NT2/D1 (cell line): ENCODE measurements at regions not wholly inside any gene's neighbourhood (a gene's known extent, or its start where the extent isn't known, plus 50 kb on each side); places are given as distances from the start of the nearest gene placed in this dataset.

Experiments used
- DNase-seq: peaks from one replicate; pipeline ENCODE4 v3.0.0-alpha.2; 2011; ENCODE audit warnings: low read depth, low spot score
- H3K27me3 ChIP-seq: 2 replicates; pipeline ENCODE4 v1.6.0; 2011; ENCODE audit warnings: mild to moderate bottlenecking; ENCODE audit not compliant: insufficient read length, insufficient read depth
- H3K36me3 ChIP-seq: 2 replicates; pipeline ENCODE4 v1.6.1; 2011; ENCODE audit warnings: mild to moderate bottlenecking, low read length, mixed read lengths; ENCODE audit not compliant: insufficient read depth, insufficient read length
- H3K4me1 ChIP-seq: 2 replicates; pipeline ENCODE4 v1.5.1; 2011; ENCODE audit not compliant: insufficient read depth, insufficient read length
- H3K4me3 ChIP-seq: 2 replicates; pipeline ENCODE4 v1.5.1; 2011; ENCODE audit warnings: low read depth; ENCODE audit not compliant: insufficient read length
- H3K9ac ChIP-seq: 2 replicates; pipeline ENCODE4 v1.6.0; 2011; ENCODE audit warnings: low read depth; ENCODE audit not compliant: insufficient read length
- H3K9me3 ChIP-seq: 2 replicates; pipeline ENCODE4 v1.5.1; 2011; ENCODE audit warnings: mild to moderate bottlenecking, low read length; ENCODE audit not compliant: insufficient read depth
- SUZ12 ChIP-seq: IDR thresholded peaks from 2 replicates; pipeline ENCODE4 v1.6.1; 2011; ENCODE audit not compliant: insufficient read length, insufficient read depth; ENCODE audit errors: extremely low read depth
- YY1 ChIP-seq: IDR thresholded peaks from 2 replicates; pipeline ENCODE4 v1.6.1; 2011; ENCODE audit not compliant: insufficient read length, insufficient read depth
- ZNF274 ChIP-seq: IDR thresholded peaks from 2 replicates; pipeline ENCODE4 v1.6.1; 2011; ENCODE audit warnings: mild to moderate bottlenecking, low read depth, low read length

DNA sequence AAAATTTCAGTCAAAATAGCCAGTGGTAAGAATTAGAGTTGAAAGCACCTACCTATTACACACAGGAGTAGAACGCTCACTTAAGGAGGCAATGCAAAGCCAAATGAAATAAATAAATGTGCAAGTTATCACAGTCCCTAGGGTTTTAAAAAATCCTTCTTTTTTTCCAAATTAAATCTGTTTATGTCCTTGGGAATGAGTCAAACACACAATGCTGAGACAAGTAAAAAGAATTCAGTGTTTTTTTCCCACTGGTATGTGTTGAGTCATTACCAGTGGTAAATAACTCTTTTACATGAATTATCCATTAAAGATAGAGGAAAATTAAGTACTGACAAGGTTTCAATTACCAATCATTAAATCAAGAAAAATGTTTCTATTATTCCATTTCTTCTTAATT lies 438.6 kb downstream of the TNS3 start:
- Histone ChIP-seq H3K9me3 (no peaks in the 10 kb centered on the region), H3K9ac (no peak overlapping the region), H3K36me3 (no peaks in the 10 kb centered on the region), H3K27me3 (no peaks in the 10 kb centered on the region), H3K4me3 (no peak overlapping the region), H3K4me1 (no peaks in the 10 kb centered on the region)
- no peak for DNase-seq
- TF ChIP-seq SUZ12 (no peak), ZNF274 (no peak), YY1 (no peak)

DNA sequence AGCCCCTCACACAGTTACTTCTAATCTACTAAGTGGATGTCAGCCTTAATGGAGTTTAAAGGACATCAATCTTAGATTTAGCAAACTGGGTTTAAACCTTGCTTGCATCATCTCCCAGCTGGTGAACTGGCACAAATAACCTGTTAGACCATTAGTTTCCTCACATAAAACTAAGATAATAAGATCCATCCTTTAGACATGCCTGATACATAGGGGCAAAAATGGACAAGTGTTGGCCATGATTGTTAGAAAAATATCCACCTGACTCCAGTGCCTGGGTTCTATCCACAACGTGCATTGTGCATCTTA lies 439.1 kb downstream of the TNS3 start:
- no peak overlapping the region for H3K9ac ChIP-seq
- H3K4me1 ChIP-seq, result no peaks in the 10 kb centered on the region
- H3K4me3 ChIP-seq, result no peak overlapping the region
- no peaks in the 10 kb centered on the region for H3K9me3 ChIP-seq
- H3K27me3 ChIP-seq, result no peaks in the 10 kb centered on the region
- TF ChIP-seq ZNF274, result no peak
- no peak for TF ChIP-seq YY1
- no peak for TF ChIP-seq SUZ12
- no peak for DNase-seq
- H3K36me3 ChIP-seq, result no peaks in the 10 kb centered on the region

DNA sequence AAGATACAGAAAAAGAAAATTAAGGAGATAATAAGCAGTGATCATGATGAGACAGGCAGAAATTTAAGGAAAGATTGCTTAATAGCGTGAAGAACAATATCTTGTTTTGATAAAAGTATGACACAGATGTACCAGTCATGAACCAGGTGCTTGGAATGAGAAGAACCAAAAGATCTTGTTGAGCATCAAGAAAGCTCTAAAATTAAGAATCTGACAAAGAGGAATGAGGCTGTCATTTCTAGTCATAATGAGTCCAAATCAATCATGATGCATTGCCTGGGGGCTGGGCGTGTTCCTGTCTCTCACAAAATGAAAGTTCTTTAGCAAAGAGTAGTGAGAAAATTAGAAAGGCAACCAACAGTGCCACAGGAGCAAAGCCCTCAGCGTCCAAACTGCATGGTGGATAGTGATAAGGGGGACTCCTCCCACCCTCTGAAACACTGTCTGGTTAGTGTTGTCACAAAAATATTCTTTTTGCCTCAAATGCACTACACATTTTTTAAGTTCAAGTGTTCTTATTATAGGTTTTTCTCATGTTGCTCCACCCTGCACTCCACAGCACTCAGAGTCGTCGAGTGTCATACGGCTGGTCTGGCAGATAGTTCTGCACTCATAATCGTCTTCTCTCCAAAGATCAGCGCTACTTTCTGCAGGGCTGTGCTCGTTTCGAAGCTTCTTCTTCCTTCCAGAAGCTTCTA lies 439.6 kb downstream of the TNS3 start:
- no peak for DNase-seq
- Histone ChIP-seq H3K36me3 (no peaks in the 10 kb centered on the region), H3K27me3 (no peaks in the 10 kb centered on the region), H3K9ac (no peak overlapping the region), H3K9me3 (no peaks in the 10 kb centered on the region), H3K4me3 (no peak overlapping the region), H3K4me1 (no peaks in the 10 kb centered on the region)
- no peak for TF ChIP-seq ZNF274
- TF ChIP-seq YY1, result no peak
- TF ChIP-seq SUZ12, result no peak

DNA sequence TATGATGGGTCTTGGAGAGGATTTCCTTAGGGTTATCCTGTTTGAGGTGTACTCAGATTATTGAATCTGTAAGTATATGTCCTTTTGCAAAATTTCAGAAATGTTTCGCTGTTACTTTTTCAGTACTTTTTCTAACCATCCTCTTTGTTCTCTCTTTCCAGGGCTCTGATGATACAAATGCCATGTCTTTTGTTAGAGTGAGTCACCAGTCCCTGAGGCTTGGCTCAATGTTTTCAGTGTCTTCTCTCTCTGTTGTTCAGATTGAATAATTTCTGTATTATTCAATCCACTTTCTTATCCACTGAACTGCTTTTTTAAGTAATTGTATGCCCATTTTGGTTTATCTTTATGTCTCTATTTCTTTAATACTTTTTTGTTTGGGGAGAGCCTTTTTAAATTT lies 449.4 kb downstream of the TNS3 start:
- Histone ChIP-seq H3K36me3 (no peaks in the 10 kb centered on the region), H3K4me3 (no peak overlapping the region)

DNA sequence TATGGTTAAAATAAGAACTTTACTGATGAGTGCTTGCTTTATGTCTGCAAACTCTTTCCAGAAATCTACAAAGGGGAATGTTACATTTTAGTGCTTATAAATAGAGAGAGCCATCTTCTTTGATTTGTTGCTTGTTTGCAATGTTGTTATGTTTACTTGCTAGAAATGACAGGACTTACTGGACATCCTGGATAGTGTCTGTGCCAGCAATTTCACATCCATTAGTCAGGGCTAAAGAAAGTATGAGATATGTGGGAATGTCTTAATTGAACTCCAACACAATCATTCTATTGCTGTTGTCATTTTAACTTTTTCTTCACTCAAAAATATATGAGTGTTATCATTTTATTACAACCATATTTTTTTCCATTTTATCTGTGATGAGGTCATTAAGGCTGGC lies 453.2 kb downstream of the TNS3 start:
- TF ChIP-seq SUZ12 (no peak), YY1 (no peak), ZNF274 (no peak)
- no peaks in the 10 kb centered on the region for H3K36me3 ChIP-seq
- no peaks in the 10 kb centered on the region for H3K27me3 ChIP-seq
- H3K4me3 ChIP-seq, result no peak overlapping the region
- H3K9ac ChIP-seq, result no peak overlapping the region
- H3K9me3 ChIP-seq, result no peaks in the 10 kb centered on the region
- no peaks in the 10 kb centered on the region for H3K4me1 ChIP-seq
- no peak for DNase-seq

More for the DNA sequence above, 449.4 kb downstream of the TNS3 start:
- TF ChIP-seq SUZ12 (no peak), ZNF274 (no peak), YY1 (no peak)
- Histone ChIP-seq H3K27me3 (no peaks in the 10 kb centered on the region), H3K9ac (no peak overlapping the region), H3K9me3 (no peaks in the 10 kb centered on the region), H3K4me1 (no peaks in the 10 kb centered on the region)
- no peak for DNase-seq

DNA sequence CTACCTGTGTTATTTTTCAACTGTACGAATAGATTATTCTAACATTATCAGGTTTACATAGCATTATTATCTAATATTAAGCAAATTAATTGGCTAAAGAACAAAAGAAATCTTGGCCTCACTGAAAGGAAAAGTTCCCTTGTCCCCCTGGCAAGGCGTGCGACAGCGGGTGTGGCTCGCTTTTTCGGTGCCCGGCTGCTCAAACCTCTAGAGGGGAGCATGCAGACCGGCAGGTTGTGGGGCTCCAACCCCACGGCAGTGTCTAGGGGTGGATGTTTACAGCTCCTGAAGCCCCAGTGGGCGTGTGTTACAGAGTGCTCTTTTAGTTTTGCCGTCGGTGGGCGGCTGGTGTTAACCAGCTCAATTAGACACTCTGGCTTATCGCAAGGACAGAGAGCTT lies 456.4 kb downstream of the TNS3 start:
- Histone ChIP-seq H3K9ac (no peak overlapping the region), H3K9me3 (no peaks in the 10 kb centered on the region), H3K36me3 (no peaks in the 10 kb centered on the region), H3K4me3 (no peak overlapping the region), H3K4me1 (no peaks in the 10 kb centered on the region), H3K27me3 (no peaks in the 10 kb centered on the region)
- no peak for TF ChIP-seq ZNF274
- no peak for TF ChIP-seq YY1
- no peak for DNase-seq

DNA sequence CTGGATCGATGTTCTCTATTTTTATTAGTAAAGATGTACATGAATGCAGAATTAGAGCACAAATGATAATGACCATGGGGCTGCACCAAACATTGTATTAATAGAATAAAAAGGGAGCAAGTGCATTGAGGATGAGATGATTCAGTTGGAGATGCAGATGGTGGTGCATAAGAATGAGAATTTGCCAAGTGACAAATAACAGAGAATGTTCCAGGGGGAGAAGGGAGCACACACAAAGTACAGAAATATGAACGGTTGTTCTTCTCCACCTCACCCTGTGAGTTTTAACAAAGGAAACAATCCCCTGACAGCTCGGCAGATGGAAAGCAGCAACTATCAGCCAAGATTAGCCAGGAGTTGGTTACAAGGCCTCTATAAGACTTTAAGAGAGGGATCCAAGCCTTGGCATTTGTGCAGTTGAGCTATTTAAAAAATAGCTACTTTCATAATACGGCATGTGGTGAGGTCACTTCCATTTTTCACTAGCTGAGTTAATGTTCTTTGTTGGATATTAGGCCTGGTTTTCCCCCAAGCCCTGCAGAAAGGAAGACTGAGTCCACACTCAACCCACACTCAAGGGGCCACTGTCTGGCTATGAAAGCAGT lies 462.5 kb downstream of the TNS3 start:
- Histone ChIP-seq H3K9me3 (no peaks in the 10 kb centered on the region), H3K36me3 (no peaks in the 10 kb centered on the region), H3K27me3 (no peaks in the 10 kb centered on the region), H3K4me1 (no peaks in the 10 kb centered on the region), H3K4me3 (no peak overlapping the region), H3K9ac (no peak overlapping the region)
- TF ChIP-seq SUZ12 (no peak), ZNF274 (no peak), YY1 (no peak)
- no peak for DNase-seq

DNA sequence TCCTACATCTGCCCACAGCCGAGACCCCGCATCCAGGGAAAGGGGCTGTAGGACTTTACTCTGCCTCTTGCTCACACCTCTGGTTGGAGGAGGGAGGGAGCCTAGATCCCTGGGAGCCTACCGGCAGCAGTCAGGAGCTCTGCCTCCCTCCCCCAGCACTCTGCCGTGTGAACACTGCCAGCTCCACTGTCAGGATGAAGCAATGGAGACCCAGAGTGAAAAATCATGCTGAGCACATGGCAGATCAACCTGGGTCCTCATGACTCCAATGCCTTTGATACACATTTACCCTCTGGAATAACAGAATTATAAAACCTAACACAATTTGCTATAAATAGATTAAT lies 477.7 kb downstream of the TNS3 start:
- TF ChIP-seq SUZ12 (no peak), ZNF274 (no peak), YY1 (no peak)
- Histone ChIP-seq H3K9me3 (no peaks in the 10 kb centered on the region), H3K27me3 (no peaks in the 10 kb centered on the region), H3K9ac (no peak overlapping the region), H3K4me1 (peaks cover 3% of the 10 kb centered on the region), H3K36me3 (no peaks in the 10 kb centered on the region), H3K4me3 (no peak overlapping the region)
- DNase-seq, result no peak
